Prostate gland (tissue), 2 donors: ENCODE measurements at regions not wholly inside any gene's neighbourhood (a gene's known extent, or its start where the extent isn't known, plus 50 kb on each side); places are given as distances from the start of the nearest gene placed in this dataset.

Experiments
- CTCF ChIP-seq, 4 experiments: fragments of 200-600 bp in 2 of 4; fragments of 450-650 bp in 2 of 4; sonication (generic) in 2 of 4; IDR thresholded peaks; 1 replicate in 3 of 4; 2 replicates in 1 of 4; pipeline ENCODE4 v1.5.1; 2016 to 2019; ENCODE audit warnings: antibody characterized with exemption in 4 of 4, mild to moderate bottlenecking in 2 of 4, moderate library complexity in 2 of 4
- POLR2A ChIP-seq: fragments of 450-650 bp; IDR thresholded peaks from one replicate; pipeline ENCODE4 v1.6.1; 2016; ENCODE audit warnings: antibody characterized with exemption, mild to moderate bottlenecking
- POLR2AphosphoS5 ChIP-seq: sonication (generic); formaldehyde crosslinking; IDR thresholded peaks from one replicate; pipeline ENCODE4 v1.6.1; 2017; ENCODE audit warnings: antibody characterized with exemption

GRCh38 chr12:115790526-115790925, 487.0 kb downstream of the MED13L start:
- TF ChIP-seq POLR2AphosphoS5 = no peak
- no peak for TF ChIP-seq CTCF (IDR thresholded peaks at IDR 0.05)
- TF ChIP-seq POLR2A = no peak
